BE2C (cell line): ENCODE measurements at regions not wholly inside any gene's neighbourhood (a gene's known extent, or its start where the extent isn't known, plus 50 kb on each side); places are given as distances from the start of the nearest gene placed in this dataset.

Experiments used
- DNase-seq: peaks from one replicate; pipeline ENCODE4 v3.0.0-alpha.2; 2020
- H3K27me3 ChIP-seq: fragments of 250-450 bp; sonication (Bioruptor Pico); 2 replicates; pipeline ENCODE4 v1.5.1; 2020; ENCODE audit warnings: mild to moderate bottlenecking
- H3K36me3 ChIP-seq: fragments of 250-450 bp; sonication (Bioruptor Pico); 2 replicates; pipeline ENCODE4 v1.5.1; 2020; ENCODE audit warnings: mild to moderate bottlenecking
- H3K4me1 ChIP-seq: fragments of 250-450 bp; sonication (Bioruptor Pico); 2 replicates; pipeline ENCODE4 v1.5.1; 2020
- H3K4me3 ChIP-seq: 2 replicates; pipeline ENCODE4 v1.5.1; 2011; ENCODE audit warnings: low read depth, low read length
- H3K9me3 ChIP-seq: fragments of 250-450 bp; sonication (Bioruptor Pico); 2 replicates; pipeline ENCODE4 v1.5.1; 2020
- TF ChIP-seq, protein P1 (sequence below): IDR thresholded peaks from 2 replicates; pipeline ENCODE4 v1.5.1; 2012; ENCODE audit warnings: mild to moderate bottlenecking, low read depth, low read length

DNA sequence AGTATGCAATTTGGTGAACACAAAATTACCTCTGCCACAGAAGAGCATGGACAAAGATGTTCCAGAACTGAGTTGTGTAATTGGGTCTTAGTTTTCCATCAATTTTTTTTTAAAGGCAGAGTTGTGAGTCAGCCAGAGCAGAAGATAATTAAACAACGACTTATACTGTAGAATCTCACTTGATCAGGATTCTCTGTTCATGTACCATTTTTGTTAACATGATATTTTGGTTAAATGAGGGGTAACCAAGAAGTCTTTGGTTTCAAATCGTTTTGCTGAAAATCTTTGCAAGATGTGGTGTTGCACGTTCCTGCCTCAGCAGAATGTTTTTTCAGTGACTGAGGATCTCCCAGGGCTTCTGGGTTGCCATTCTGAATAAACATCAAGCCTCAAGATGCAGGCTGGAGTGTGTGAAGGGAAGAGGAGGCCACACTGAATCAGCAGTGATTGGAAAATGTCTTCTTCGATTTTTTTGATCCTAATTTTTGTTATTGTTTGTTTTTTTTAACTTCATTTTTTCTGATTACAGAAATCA is 232.6 kb upstream of the IRX3 start:
- Histone ChIP-seq H3K27me3 (no peaks in the 10 kb centered on the region; the same call in 1 of the 2 replicates), H3K4me3 (no peak overlapping the region), H3K36me3 (no peaks in the 10 kb centered on the region), H3K9me3 (no peaks in the 10 kb centered on the region), H3K4me1 (no peaks in the 10 kb centered on the region)
- no peak for DNase-seq
- TF ChIP-seq, protein P1, sequence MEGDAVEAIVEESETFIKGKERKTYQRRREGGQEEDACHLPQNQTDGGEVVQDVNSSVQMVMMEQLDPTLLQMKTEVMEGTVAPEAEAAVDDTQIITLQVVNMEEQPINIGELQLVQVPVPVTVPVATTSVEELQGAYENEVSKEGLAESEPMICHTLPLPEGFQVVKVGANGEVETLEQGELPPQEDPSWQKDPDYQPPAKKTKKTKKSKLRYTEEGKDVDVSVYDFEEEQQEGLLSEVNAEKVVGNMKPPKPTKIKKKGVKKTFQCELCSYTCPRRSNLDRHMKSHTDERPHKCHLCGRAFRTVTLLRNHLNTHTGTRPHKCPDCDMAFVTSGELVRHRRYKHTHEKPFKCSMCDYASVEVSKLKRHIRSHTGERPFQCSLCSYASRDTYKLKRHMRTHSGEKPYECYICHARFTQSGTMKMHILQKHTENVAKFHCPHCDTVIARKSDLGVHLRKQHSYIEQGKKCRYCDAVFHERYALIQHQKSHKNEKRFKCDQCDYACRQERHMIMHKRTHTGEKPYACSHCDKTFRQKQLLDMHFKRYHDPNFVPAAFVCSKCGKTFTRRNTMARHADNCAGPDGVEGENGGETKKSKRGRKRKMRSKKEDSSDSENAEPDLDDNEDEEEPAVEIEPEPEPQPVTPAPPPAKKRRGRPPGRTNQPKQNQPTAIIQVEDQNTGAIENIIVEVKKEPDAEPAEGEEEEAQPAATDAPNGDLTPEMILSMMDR: no peak

DNA sequence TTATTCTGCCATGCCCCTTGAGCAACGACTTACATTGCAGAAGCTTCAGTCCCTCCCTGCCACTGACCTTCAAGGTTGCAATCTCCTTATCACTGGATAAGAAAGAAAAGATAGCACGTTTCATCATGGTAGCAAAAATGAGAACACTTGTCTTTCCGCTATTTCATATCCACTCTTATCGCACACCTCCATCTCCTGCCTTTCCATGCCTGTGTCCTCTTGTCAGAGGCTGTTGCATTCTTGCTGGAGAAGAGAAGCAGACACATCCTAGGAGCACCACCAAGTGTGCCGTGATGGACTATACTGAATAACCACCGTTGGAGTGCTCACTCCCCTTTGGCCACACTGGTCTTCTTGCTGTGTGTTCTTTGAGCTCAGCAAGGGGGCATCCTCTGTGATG is 230.6 kb upstream of the IRX3 start:
- no peaks in the 10 kb centered on the region for H3K9me3 ChIP-seq
- H3K4me1 ChIP-seq: no peaks in the 10 kb centered on the region
- no peaks in the 10 kb centered on the region for H3K36me3 ChIP-seq
- H3K4me3 ChIP-seq: no peak overlapping the region
- TF ChIP-seq, protein P1: no peak
- H3K27me3 ChIP-seq: no peaks in the 10 kb centered on the region
- DNase-seq: no peak

- no peaks in the 10 kb centered on the region for H3K4me1 ChIP-seq
- no peak for DNase-seq
- H3K36me3 ChIP-seq: no peaks in the 10 kb centered on the region
- no peaks in the 10 kb centered on the region for H3K27me3 ChIP-seq
- no peak overlapping the region for H3K4me3 ChIP-seq
- TF ChIP-seq, protein P1: no peak
- no peaks in the 10 kb centered on the region for H3K9me3 ChIP-seq
Measured at GRCh38 chr16:54512467-54512995, 225.9 kb upstream of the IRX3 start.

DNA sequence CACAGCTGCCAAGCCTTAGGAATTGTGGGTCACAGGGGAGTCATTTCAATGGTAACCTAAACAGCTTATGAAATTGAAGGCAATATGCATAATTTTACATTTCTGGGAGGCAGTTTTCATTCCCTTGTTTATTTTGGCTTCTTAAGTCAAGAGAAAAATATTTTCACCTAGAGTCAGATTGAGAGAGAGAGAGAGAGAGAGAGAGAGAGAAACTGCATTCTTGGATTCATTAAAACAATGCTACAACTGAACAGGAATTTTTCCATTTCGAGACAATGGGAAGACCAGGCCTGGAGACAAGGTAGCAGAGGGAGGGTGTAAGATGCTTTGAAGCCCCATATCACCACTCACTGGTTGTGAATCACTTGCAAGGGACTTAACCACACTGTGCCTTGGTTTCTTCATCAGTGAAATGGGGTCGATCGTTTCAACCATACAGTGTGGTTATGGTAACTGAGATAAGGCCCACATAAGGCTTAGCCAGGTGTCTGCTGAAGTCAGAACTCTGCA is 224.7 kb upstream of the IRX3 start:
- TF ChIP-seq, protein P1: no peak
- Histone ChIP-seq H3K36me3 (no peaks in the 10 kb centered on the region), H3K4me3 (no peak overlapping the region), H3K27me3 (no peaks in the 10 kb centered on the region), H3K9me3 (no peaks in the 10 kb centered on the region), H3K4me1 (no peaks in the 10 kb centered on the region)
- DNase-seq: no peak

GRCh38 chr16:54510685-54511221 is 224.2 kb upstream of the IRX3 start:
- no peak for DNase-seq
- H3K4me3 ChIP-seq: no peak overlapping the region

DNA sequence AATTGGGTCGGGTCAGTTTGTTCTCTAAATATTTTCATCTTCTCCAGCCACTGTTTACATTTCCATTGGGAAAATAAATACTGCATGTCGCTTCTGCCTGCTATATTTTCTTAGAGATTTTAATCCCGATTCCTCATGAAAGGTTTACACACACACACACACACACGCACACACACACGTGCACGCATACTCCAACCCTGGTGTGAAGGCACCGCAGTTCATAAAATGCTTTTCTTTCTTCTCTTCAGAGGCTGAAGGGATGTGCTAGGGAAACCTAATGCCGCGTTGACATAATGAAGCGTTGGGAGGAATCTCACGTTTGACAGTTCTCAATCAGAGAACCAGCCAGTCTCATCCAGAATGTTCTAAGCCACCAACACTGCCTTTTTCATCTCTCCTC is 222.9 kb upstream of the IRX3 start:
- H3K9me3 ChIP-seq: no peaks in the 10 kb centered on the region

More at GRCh38 chr16:54510685-54511221, 224.2 kb upstream of the IRX3 start:
- Histone ChIP-seq H3K9me3 (no peaks in the 10 kb centered on the region), H3K27me3 (no peaks in the 10 kb centered on the region), H3K36me3 (no peaks in the 10 kb centered on the region), H3K4me1 (no peaks in the 10 kb centered on the region)
- TF ChIP-seq, protein P1: no peak

More for the DNA sequence above, 222.9 kb upstream of the IRX3 start:
- no peak for DNase-seq
- H3K36me3 ChIP-seq: no peaks in the 10 kb centered on the region
- H3K4me3 ChIP-seq: no peak overlapping the region
- TF ChIP-seq, protein P1: no peak
- H3K27me3 ChIP-seq: no peaks in the 10 kb centered on the region
- no peaks in the 10 kb centered on the region for H3K4me1 ChIP-seq
